Renal cortex interstitium (tissue), 11 donors: ENCODE measurements at regions not wholly inside any gene's neighbourhood (a gene's known extent, or its start where the extent isn't known, plus 50 kb on each side); places are given as distances from the start of the nearest gene placed in this dataset.

ENCODE experiments used
- DNase-seq, 11 donors: peaks; one replicate each; pipeline ENCODE4 v3.0.0-alpha.2; 2013; ENCODE audit warnings: low read depth in 9 of 11, low spot score in 4 of 11; ENCODE audit errors: extremely low read depth in 1 of 11

- DNase-seq, result no peak
These were observed 52.3 kb upstream of the DPYSL4 start for GRCh38 chr10:132134241-132135052.

GRCh38 chr10:132135053-132135872 is 51.5 kb upstream of the DPYSL4 start:
- DNase-seq, result no peak

GRCh38 chr10:132136097-132136521 is 50.6 kb upstream of the DPYSL4 start:
- DNase-seq, result no peak

- no peak for DNase-seq
These were observed 50.1 kb upstream of the DPYSL4 start for GRCh38 chr10:132136689-132137088.
